ENCODE measurements at regions not wholly inside any gene's neighbourhood (a gene's known extent, or its start where the extent isn't known, plus 50 kb on each side); places are given as distances from the start of the nearest gene placed in this dataset.

GRCh38 chr17:73952480-73953205 lies 250.8 kb upstream of the RPL38 start:
- DNase-seq (ENCODE audit: low spot score) = no peak

- DNase-seq (ENCODE audit: low spot score) = no peak
Measured at GRCh38 chr17:73953206-73954033, 250.1 kb upstream of the RPL38 start.

GRCh38 chr17:73954951-73955350 lies 248.5 kb upstream of the RPL38 start:
- DNase-seq (ENCODE audit: low spot score) = no peak

GRCh38 chr17:73955616-73956015 lies 247.9 kb upstream of the RPL38 start:
- no peak for DNase-seq (ENCODE audit: low spot score)

GRCh38 chr17:73956169-73956568 lies 247.3 kb upstream of the RPL38 start:
- DNase-seq (ENCODE audit: low spot score) = no peak

- peak; percentile 38 for DNase-seq (ENCODE audit: low spot score)
Measured at GRCh38 chr17:73956595-73957465, 246.6 kb upstream of the RPL38 start.

GRCh38 chr17:73957564-73957963 lies 245.9 kb upstream of the RPL38 start:
- DNase-seq (ENCODE audit: low spot score) = no peak

GRCh38 chr17:73958453-73958852 lies 245.0 kb upstream of the RPL38 start:
- no peak for DNase-seq (ENCODE audit: low spot score)

GRCh38 chr17:73960469-73960868 lies 243.0 kb upstream of the RPL38 start:
- no peak for DNase-seq (ENCODE audit: low spot score)

- DNase-seq (ENCODE audit: low spot score) = no peak
Measured at GRCh38 chr17:73962308-73962707, 241.2 kb upstream of the RPL38 start.

- no peak for DNase-seq (ENCODE audit: low spot score)
Measured at GRCh38 chr17:73968680-73969079, 234.8 kb upstream of the RPL38 start.

- DNase-seq (ENCODE audit: low spot score) = no peak
Measured at GRCh38 chr17:73969956-73970355, 233.5 kb upstream of the RPL38 start.

GRCh38 chr17:73971127-73971526 lies 232.4 kb upstream of the RPL38 start:
- DNase-seq (ENCODE audit: low spot score) = no peak

GRCh38 chr17:73972056-73972455 lies 231.4 kb upstream of the RPL38 start:
- DNase-seq (ENCODE audit: low spot score) = no peak

- no peak for DNase-seq (ENCODE audit: low spot score)
Measured at GRCh38 chr17:73972901-73973300, 230.6 kb upstream of the RPL38 start.

GRCh38 chr17:73973586-73974409 lies 229.7 kb upstream of the RPL38 start:
- no peak for DNase-seq (ENCODE audit: low spot score)

GRCh38 chr17:73974536-73974935 lies 228.9 kb upstream of the RPL38 start:
- DNase-seq (ENCODE audit: low spot score) = no peak

GRCh38 chr17:73976147-73976546 lies 227.3 kb upstream of the RPL38 start:
- no peak for DNase-seq (ENCODE audit: low spot score)

GRCh38 chr17:73976676-73977521 lies 226.6 kb upstream of the RPL38 start:
- DNase-seq (ENCODE audit: low spot score) = no peak

GRCh38 chr17:73980517-73980916 lies 223.0 kb upstream of the RPL38 start:
- DNase-seq (ENCODE audit: low spot score) = no peak
